Neural cell (in vitro differentiated cells): ENCODE measurements at regions not wholly inside any gene's neighbourhood (a gene's known extent, or its start where the extent isn't known, plus 50 kb on each side); places are given as distances from the start of the nearest gene placed in this dataset.

ENCODE experiments used
- H2AFZ ChIP-seq: fragments of 200-600, 300-800 bp; sonication (generic), shearing (Covaris generic); 2 replicates; pipeline ENCODE4 v1.6.0; 2014; ENCODE audit warnings: low read depth, mild to moderate bottlenecking, antibody characterized with exemption, low read length, moderate library complexity
- H3F3A ChIP-seq: fragments of 200-600 bp; shearing (Covaris generic); 2 replicates; pipeline ENCODE4 v1.6.1; 2016; ENCODE audit warnings: mild to moderate bottlenecking, moderate library complexity, mixed read lengths, antibody characterized with exemption, low read length; ENCODE audit not compliant: insufficient read depth, poor library complexity, severe bottlenecking
- H3K27ac ChIP-seq: fragments of 200-600, 300-800 bp; sonication (generic), shearing (Covaris generic); 2 replicates; pipeline ENCODE4 v1.5.1; 2014; ENCODE audit warnings: mild to moderate bottlenecking, low read length, moderate library complexity
- H3K27me3 ChIP-seq: fragments of 300-800, 200-600 bp; sonication (generic), shearing (Covaris generic); 2 replicates; pipeline ENCODE4 v1.6.0; 2014; ENCODE audit warnings: mild to moderate bottlenecking, low read depth, low read length, moderate library complexity; ENCODE audit not compliant: insufficient read depth
- H3K36me3 ChIP-seq: fragments of 300-800, 200-600 bp; sonication (generic), shearing (Covaris generic); 2 replicates; pipeline ENCODE4 v1.5.1; 2014; ENCODE audit warnings: mild to moderate bottlenecking, antibody characterized with exemption, low read length, moderate library complexity; ENCODE audit not compliant: insufficient read depth
- H3K4me2 ChIP-seq: fragments of 300-800, 200-600 bp; sonication (generic), shearing (Covaris generic); 2 replicates; pipeline ENCODE4 v1.6.0; 2014; ENCODE audit warnings: mild to moderate bottlenecking, low read length
- H3K4me3 ChIP-seq: fragments of 300-800, 200-600 bp; sonication (generic), shearing (Covaris generic); 2 replicates; pipeline ENCODE4 v1.5.1; 2014; ENCODE audit warnings: mild to moderate bottlenecking, low read length, moderate library complexity
- H3K79me2 ChIP-seq: fragments of 200-600 bp; shearing (Covaris generic); replicated peaks from 2 replicates; pipeline ENCODE4 v1.6.0; 2014; ENCODE audit warnings: mild to moderate bottlenecking, low read length, moderate library complexity; ENCODE audit not compliant: insufficient read depth
- H3K9ac ChIP-seq: fragments of 300-800, 200-600 bp; sonication (generic), shearing (Covaris generic); 2 replicates; pipeline ENCODE4 v1.6.1; 2016; ENCODE audit warnings: mild to moderate bottlenecking, low read length, mixed read lengths
- H3K9me2 ChIP-seq: fragments of 200-600 bp; shearing (Covaris generic); 2 replicates; pipeline ENCODE4 v1.6.1; 2016; ENCODE audit warnings: mild to moderate bottlenecking, low read length, mixed read lengths; ENCODE audit not compliant: insufficient read depth
- H3K9me3 ChIP-seq: fragments of 200-600, 300-800 bp; sonication (generic), shearing (Covaris generic); 2 replicates; pipeline ENCODE4 v1.6.1; 2016; ENCODE audit warnings: mild to moderate bottlenecking, mixed run types, low read length, moderate library complexity, mixed read lengths
- H4K20me1 ChIP-seq: fragments of 200-600 bp; shearing (Covaris generic); 2 replicates; pipeline ENCODE4 v1.6.1; 2016; ENCODE audit warnings: mild to moderate bottlenecking, mixed run types; ENCODE audit not compliant: insufficient read depth
- EP300 ChIP-seq: fragments of 450-650 bp; conservative IDR thresholded peaks from 2 replicates; pipeline ENCODE4 v1.6.1; 2014; ENCODE audit warnings: antibody characterized with exemption, mild to moderate bottlenecking, moderate library complexity; ENCODE audit not compliant: poor library complexity, severe bottlenecking
- EZH2 ChIP-seq: fragments of 200-600, 300-800 bp; shearing (Covaris generic), sonication (generic); IDR thresholded peaks from 2 replicates; pipeline ENCODE4 v1.6.1; 2014; ENCODE audit warnings: antibody characterized with exemption, low read length, borderline replicate concordance, mild to moderate bottlenecking; ENCODE audit not compliant: insufficient read depth, poor library complexity, severe bottlenecking
- MXI1 ChIP-seq: fragments of 450-650 bp; conservative IDR thresholded peaks from 2 replicates; pipeline ENCODE4 v1.6.1; 2014; ENCODE audit warnings: antibody characterized with exemption, mild to moderate bottlenecking; ENCODE audit not compliant: poor library complexity, severe bottlenecking
- POLR2AphosphoS5 ChIP-seq: IDR thresholded peaks from 2 replicates; pipeline ENCODE4 v1.6.1; 2012
- RAD21 ChIP-seq: fragments of 450-650 bp; conservative IDR thresholded peaks from 2 replicates; pipeline ENCODE4 v1.6.1; 2014; ENCODE audit warnings: antibody characterized with exemption, mild to moderate bottlenecking, moderate library complexity
- SMC3 ChIP-seq: fragments of 450-650 bp; conservative IDR thresholded peaks from 2 replicates; pipeline ENCODE4 v1.6.1; 2014; ENCODE audit warnings: antibody characterized with exemption, mild to moderate bottlenecking, moderate library complexity; ENCODE audit not compliant: poor library complexity
- TAF1 ChIP-seq: IDR thresholded peaks from 2 replicates; pipeline ENCODE4 v1.6.1; 2012; ENCODE audit warnings: low read depth
- TF ChIP-seq, protein P1 (sequence below): fragments of 450-650 bp; IDR thresholded peaks from 2 replicates; pipeline ENCODE4 v1.5.1; 2014; ENCODE audit warnings: antibody characterized with exemption, mild to moderate bottlenecking, moderate library complexity; ENCODE audit not compliant: poor library complexity, severe bottlenecking
- TF ChIP-seq, protein P2 (sequence below): IDR thresholded peaks from 2 replicates; pipeline ENCODE4 v1.6.1; 2012; ENCODE audit warnings: borderline replicate concordance

DNA sequence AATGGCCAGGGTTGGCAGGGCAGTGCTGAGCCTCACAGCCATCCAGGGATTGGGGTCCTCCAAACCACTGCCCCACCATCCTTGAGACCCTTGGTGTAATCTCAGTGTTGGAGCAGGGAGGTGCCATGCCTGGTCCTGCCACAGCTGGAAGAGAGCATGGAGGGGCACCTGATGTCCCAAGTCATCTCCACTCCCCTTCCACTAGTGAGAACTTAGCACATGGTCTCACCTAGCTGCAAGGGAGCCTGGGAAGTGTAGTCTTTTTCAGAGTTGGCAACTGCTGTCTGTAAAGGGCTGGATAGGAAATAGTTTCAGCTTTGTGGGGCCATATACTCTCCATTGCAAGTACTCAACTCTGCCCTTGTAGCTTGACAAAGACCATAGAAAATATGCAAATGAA, 238.7 kb downstream of the RPS24 start:
- Histone ChIP-seq H3K9ac (no peak overlapping the region), H3K4me3 (no peak overlapping the region), H4K20me1 (no peaks in the 10 kb centered on the region), H3K4me2 (no peak overlapping the region), H3K79me2 (no peaks in the 10 kb centered on the region), H3F3A (no peaks in the 10 kb centered on the region), H2AFZ (no peak overlapping the region), H3K27me3 (no peaks in the 10 kb centered on the region), H3K36me3 (no peaks in the 10 kb centered on the region), H3K9me2 (no peaks in the 10 kb centered on the region), H3K27ac (no peak overlapping the region), H3K9me3 (no peaks in the 10 kb centered on the region)
- no peak for TF ChIP-seq EP300
- TF ChIP-seq EZH2, result no peak
- TF ChIP-seq MXI1, result no peak

DNA sequence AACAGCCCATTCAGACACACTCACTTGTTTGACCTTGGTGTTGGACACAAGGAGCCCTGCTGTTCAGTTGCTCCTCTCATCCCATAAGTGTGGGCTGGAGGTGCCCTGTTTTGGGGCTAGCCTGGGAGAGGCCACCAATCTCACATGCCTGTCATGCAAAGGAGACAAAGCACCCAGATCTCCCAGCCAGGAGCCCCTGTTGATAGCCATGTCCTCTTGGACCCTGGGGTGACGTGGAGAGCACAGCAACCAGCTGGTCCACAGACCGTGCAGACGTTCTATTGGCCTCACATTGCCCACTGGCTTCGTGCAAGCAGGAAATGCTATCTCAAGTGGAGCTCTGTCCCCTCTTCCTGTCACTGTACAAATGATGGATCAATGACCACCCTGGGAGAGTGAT, 240.8 kb downstream of the RPS24 start:
- H3K4me2 ChIP-seq, result no peak overlapping the region
- H3K9ac ChIP-seq, result no peak overlapping the region
- H3K36me3 ChIP-seq, result no peaks in the 10 kb centered on the region
- H3K79me2 ChIP-seq, result no peaks in the 10 kb centered on the region
- no peak overlapping the region for H3K4me3 ChIP-seq
- H3F3A ChIP-seq, result no peaks in the 10 kb centered on the region
- TF ChIP-seq POLR2AphosphoS5 (no peak), RAD21 (no peak), EZH2 (no peak), EP300 (no peak), SMC3 (no peak), MXI1 (no peak), TAF1 (no peak)
- TF ChIP-seq, protein P1, sequence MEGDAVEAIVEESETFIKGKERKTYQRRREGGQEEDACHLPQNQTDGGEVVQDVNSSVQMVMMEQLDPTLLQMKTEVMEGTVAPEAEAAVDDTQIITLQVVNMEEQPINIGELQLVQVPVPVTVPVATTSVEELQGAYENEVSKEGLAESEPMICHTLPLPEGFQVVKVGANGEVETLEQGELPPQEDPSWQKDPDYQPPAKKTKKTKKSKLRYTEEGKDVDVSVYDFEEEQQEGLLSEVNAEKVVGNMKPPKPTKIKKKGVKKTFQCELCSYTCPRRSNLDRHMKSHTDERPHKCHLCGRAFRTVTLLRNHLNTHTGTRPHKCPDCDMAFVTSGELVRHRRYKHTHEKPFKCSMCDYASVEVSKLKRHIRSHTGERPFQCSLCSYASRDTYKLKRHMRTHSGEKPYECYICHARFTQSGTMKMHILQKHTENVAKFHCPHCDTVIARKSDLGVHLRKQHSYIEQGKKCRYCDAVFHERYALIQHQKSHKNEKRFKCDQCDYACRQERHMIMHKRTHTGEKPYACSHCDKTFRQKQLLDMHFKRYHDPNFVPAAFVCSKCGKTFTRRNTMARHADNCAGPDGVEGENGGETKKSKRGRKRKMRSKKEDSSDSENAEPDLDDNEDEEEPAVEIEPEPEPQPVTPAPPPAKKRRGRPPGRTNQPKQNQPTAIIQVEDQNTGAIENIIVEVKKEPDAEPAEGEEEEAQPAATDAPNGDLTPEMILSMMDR, result no peak
- TF ChIP-seq, protein P2, sequence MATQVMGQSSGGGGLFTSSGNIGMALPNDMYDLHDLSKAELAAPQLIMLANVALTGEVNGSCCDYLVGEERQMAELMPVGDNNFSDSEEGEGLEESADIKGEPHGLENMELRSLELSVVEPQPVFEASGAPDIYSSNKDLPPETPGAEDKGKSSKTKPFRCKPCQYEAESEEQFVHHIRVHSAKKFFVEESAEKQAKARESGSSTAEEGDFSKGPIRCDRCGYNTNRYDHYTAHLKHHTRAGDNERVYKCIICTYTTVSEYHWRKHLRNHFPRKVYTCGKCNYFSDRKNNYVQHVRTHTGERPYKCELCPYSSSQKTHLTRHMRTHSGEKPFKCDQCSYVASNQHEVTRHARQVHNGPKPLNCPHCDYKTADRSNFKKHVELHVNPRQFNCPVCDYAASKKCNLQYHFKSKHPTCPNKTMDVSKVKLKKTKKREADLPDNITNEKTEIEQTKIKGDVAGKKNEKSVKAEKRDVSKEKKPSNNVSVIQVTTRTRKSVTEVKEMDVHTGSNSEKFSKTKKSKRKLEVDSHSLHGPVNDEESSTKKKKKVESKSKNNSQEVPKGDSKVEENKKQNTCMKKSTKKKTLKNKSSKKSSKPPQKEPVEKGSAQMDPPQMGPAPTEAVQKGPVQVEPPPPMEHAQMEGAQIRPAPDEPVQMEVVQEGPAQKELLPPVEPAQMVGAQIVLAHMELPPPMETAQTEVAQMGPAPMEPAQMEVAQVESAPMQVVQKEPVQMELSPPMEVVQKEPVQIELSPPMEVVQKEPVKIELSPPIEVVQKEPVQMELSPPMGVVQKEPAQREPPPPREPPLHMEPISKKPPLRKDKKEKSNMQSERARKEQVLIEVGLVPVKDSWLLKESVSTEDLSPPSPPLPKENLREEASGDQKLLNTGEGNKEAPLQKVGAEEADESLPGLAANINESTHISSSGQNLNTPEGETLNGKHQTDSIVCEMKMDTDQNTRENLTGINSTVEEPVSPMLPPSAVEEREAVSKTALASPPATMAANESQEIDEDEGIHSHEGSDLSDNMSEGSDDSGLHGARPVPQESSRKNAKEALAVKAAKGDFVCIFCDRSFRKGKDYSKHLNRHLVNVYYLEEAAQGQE, result no peak
- H3K27me3 ChIP-seq, result no peaks in the 10 kb centered on the region
- H4K20me1 ChIP-seq, result no peaks in the 10 kb centered on the region
- no peaks in the 10 kb centered on the region for H3K9me3 ChIP-seq
- H3K27ac ChIP-seq, result no peak overlapping the region
- no peaks in the 10 kb centered on the region for H3K9me2 ChIP-seq
- no peak overlapping the region for H2AFZ ChIP-seq

DNA sequence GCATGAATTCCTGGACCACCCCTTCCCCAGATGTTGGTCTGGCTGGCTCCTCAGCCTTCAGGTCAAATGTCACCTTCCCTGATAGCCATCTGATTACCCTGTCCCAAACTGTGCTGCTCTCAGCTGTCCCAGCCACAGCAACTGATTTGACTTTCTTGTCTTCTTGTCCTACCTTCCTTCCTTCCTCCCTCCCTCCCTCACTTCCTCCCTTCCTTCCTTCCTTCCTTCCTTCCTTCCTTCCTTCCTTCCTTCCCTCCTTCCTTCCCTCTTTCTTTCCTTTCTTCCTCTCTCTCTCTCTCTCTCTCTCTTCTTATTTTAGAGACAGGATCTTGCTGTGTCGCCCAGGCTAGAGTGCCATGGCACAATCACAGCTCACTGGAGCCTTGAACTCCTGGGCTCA, 242.5 kb downstream of the RPS24 start:
- peak overlapping the region; percentile 59 for H3K27ac ChIP-seq
- TF ChIP-seq, protein P1, result no peak
- TF ChIP-seq RAD21 (no peak), TAF1 (no peak), EP300 (no peak), POLR2AphosphoS5 (no peak), SMC3 (no peak), MXI1 (no peak), EZH2 (no peak)
- TF ChIP-seq, protein P2, result no peak
- H3K4me2 ChIP-seq, result no peak overlapping the region
- no peaks in the 10 kb centered on the region for H4K20me1 ChIP-seq
- no peaks in the 10 kb centered on the region for H3K36me3 ChIP-seq
- H3K9me2 ChIP-seq, result no peaks in the 10 kb centered on the region
- H3K9ac ChIP-seq, result no peak overlapping the region
- no peaks in the 10 kb centered on the region for H3K9me3 ChIP-seq
- H3K4me3 ChIP-seq, result no peak overlapping the region
- no peaks in the 10 kb centered on the region for H3K27me3 ChIP-seq
- H3K79me2 ChIP-seq, result no peaks in the 10 kb centered on the region
- no peak overlapping the region for H2AFZ ChIP-seq
- no peaks in the 10 kb centered on the region for H3F3A ChIP-seq
